CD4-positive, alpha-beta T cell (primary cell): ENCODE measurements at regions not wholly inside any gene's neighbourhood (a gene's known extent, or its start where the extent isn't known, plus 50 kb on each side); places are given as distances from the start of the nearest gene placed in this dataset.

Experiments
- ATAC-seq: fragments of 200-7000 bp; cut with Tn5 transposase; one replicate; pipeline ENCODE4 v1.10.0; 2022; ENCODE audit warnings: mild to moderate bottlenecking; ENCODE audit not compliant: poor library complexity
- CTCF ChIA-PET: fragments of 350-600 bp; sonication (Branson Sonifier 250); formaldehyde crosslinking; loops from one replicate; lab custom pipeline; 2021; ENCODE audit warnings: antibody characterized with exemption, inconsistent platforms; lab: Charles Lee
- POLR2A ChIA-PET: fragments of 350-600 bp; sonication (Branson Sonifier 250); formaldehyde crosslinking; loops from one replicate; lab custom pipeline; 2021; ENCODE audit warnings: antibody characterized with exemption, inconsistent platforms; lab: Charles Lee
- DNase-seq, 14 experiments: peaks; one replicate each; pipeline ENCODE4 v3.0.0-alpha.2; 2013 to 2020; ENCODE audit warnings: mixed read lengths in 2 of 14
- H3K27ac ChIP-seq, 2 donors: one replicate each; pipeline versions ENCODE4 v1.5.1 to v1.7.0; 2013; ENCODE audit warnings: low read length in 2 of 2, low read depth in 1 of 2, mild to moderate bottlenecking in 1 of 2
- H3K27me3 ChIP-seq, 2 experiments: 1 replicate in 1 of 2; 2 replicates in 1 of 2; pipeline versions ENCODE4 v1.6.1 to v1.7.0; 2013; ENCODE audit warnings: low read length in 2 of 2, control low read depth in 1 of 2, mild to moderate bottlenecking in 1 of 2, moderate library complexity in 1 of 2; ENCODE audit not compliant: insufficient read depth in 2 of 2, control insufficient read depth in 1 of 2
- H3K36me3 ChIP-seq: one replicate; pipeline ENCODE4 v1.6.1; 2013; ENCODE audit warnings: low read length, control low read depth; ENCODE audit not compliant: insufficient read depth
- H3K4me1 ChIP-seq: one replicate; pipeline ENCODE4 v1.6.1; 2013; ENCODE audit warnings: low read length, control low read depth; ENCODE audit not compliant: insufficient read depth
- H3K4me3 ChIP-seq: one replicate; pipeline ENCODE4 v1.5.1; 2013; ENCODE audit warnings: mild to moderate bottlenecking, low read length, moderate library complexity
- H3K9me3 ChIP-seq, 2 experiments: 1 replicate in 1 of 2; 2 replicates in 1 of 2; pipeline versions ENCODE4 v1.6.1 to v1.7.0; 2013; ENCODE audit warnings: low read length in 2 of 2, mild to moderate bottlenecking in 2 of 2, control low read depth in 1 of 2, moderate library complexity in 1 of 2; ENCODE audit not compliant: control insufficient read depth in 1 of 2, insufficient read depth in 1 of 2
- H3K27ac Mint-ChIP-seq: one replicate; pipeline ENCODE4 v1.8.0; 2020; ENCODE audit warnings: mixed read lengths
- H3K27me3 Mint-ChIP-seq: one replicate; pipeline ENCODE4 v1.8.0; 2021; ENCODE audit warnings: mixed read lengths
- H3K36me3 Mint-ChIP-seq: one replicate; pipeline ENCODE4 v1.8.0; 2021; ENCODE audit warnings: low read depth, mixed read lengths
- H3K4me1 Mint-ChIP-seq: one replicate; pipeline ENCODE4 v1.8.0; 2021; ENCODE audit warnings: low read depth, mixed read lengths
- H3K4me3 Mint-ChIP-seq: one replicate; pipeline ENCODE4 v1.8.0; 2020; ENCODE audit warnings: mild to moderate bottlenecking, mixed read lengths
- H3K9me3 Mint-ChIP-seq: one replicate; pipeline ENCODE4 v1.8.0; 2020; ENCODE audit warnings: mixed read lengths
- CTCF ChIP-seq: fragments of 200-600 bp; IDR thresholded peaks from one replicate; pipeline ENCODE4 v1.8.0; 2022; ENCODE audit warnings: antibody characterized with exemption, mild to moderate bottlenecking
- intact Hi-C, 2 experiments: fragments of 100-400 bp; cut with DNase I in 1 of 2; cut with micrococcal nuclease in 1 of 2; formaldehyde crosslinking; loops; one replicate each; pipeline versions ENCODE4 v1.15.1 to v1.9.0; 2023 to 2025; cut with DNase I, micrococcal nuclease

GRCh38 chr18:71630696-71631095 is 913.4 kb downstream of the CBLN2 start:
- Mint-ChIP-seq H3K9me3 (no peaks in the 10 kb centered on the region), H3K36me3 (no peaks in the 10 kb centered on the region), H3K27ac (no peak overlapping the region), H3K4me3 (no peak overlapping the region), H3K4me1 (no peaks in the 10 kb centered on the region), H3K27me3 (no peaks in the 10 kb centered on the region)
- DNase-seq (no peak), ATAC-seq (no peak)
- TF ChIP-seq CTCF: no peak
- ChIA-PET CTCF (no interaction called here), POLR2A (no interaction called here)
- H3K4me3 ChIP-seq: no peak overlapping the region
- intact Hi-C loops: no loop called here
- H3K27ac ChIP-seq: no peak overlapping the region
- no peaks in the 10 kb centered on the region for H3K9me3 ChIP-seq
- H3K4me1 ChIP-seq: no peaks in the 10 kb centered on the region
- no peaks in the 10 kb centered on the region for H3K27me3 ChIP-seq
- H3K36me3 ChIP-seq: no peaks in the 10 kb centered on the region

- ATAC-seq: no peak
- H3K36me3 ChIP-seq: no peaks in the 10 kb centered on the region
- Mint-ChIP-seq H3K9me3 (no peaks in the 10 kb centered on the region), H3K27me3 (no peaks in the 10 kb centered on the region), H3K4me3 (no peak overlapping the region), H3K4me1 (no peaks in the 10 kb centered on the region), H3K36me3 (no peaks in the 10 kb centered on the region), H3K27ac (no peak overlapping the region)
- no peak for TF ChIP-seq CTCF
- H3K27me3 ChIP-seq: no peaks in the 10 kb centered on the region
- POLR2A ChIA-PET: no interaction called here
- no peak overlapping the region for H3K27ac ChIP-seq
- no peaks in the 10 kb centered on the region for H3K4me1 ChIP-seq
- intact Hi-C loops: no loop called here
- no peak overlapping the region for H3K4me3 ChIP-seq
- peaks cover 0 to 5% of the 10 kb centered on the region in 2 experiments for H3K9me3 ChIP-seq
- CTCF ChIA-PET: no interaction called here
- DNase-seq: no peak
Measured at GRCh38 chr18:71625556-71626090, 918.5 kb downstream of the CBLN2 start.

DNA sequence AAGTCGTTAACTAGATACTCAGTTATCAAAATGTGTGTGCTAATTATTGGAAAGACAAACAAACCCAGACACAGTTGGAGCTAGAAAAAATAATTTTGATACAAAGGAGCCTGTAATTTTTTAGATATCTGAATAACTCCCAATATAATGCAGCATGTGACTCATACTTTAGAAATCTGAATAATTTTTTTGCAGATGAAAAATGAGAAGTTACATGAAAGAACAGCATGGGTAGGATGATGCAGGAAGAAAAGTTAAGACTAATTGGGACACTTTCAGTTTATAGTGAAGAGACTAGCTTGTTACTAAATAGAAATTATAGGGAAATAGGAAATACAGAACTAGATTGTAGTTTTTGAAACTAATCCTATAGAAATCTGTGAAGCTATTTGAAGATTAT is 945.8 kb downstream of the CBLN2 start:
- TF ChIP-seq CTCF: peak; percentile 2
- Histone ChIP-seq H3K27me3 (no peaks in the 10 kb centered on the region), H3K36me3 (no peaks in the 10 kb centered on the region), H3K4me3 (no peak overlapping the region), H3K9me3 (no peaks in the 10 kb centered on the region), H3K4me1 (no peaks in the 10 kb centered on the region), H3K27ac (no peak overlapping the region)
- no peak overlapping the region for H3K27ac Mint-ChIP-seq
- ChIA-PET POLR2A (no interaction called here), CTCF (no interaction called here)
- no peaks in the 10 kb centered on the region for H3K4me1 Mint-ChIP-seq
- H3K36me3 Mint-ChIP-seq: no peaks in the 10 kb centered on the region
- no peaks in the 10 kb centered on the region for H3K27me3 Mint-ChIP-seq
- ATAC-seq: no peak
- H3K4me3 Mint-ChIP-seq: no peak overlapping the region
- DNase-seq: no peak
- intact Hi-C loops: no loop called here
- H3K9me3 Mint-ChIP-seq: peaks cover 2% of the 10 kb centered on the region
